Neural cell (in vitro differentiated cells): ENCODE measurements at regions not wholly inside any gene's neighbourhood (a gene's known extent, or its start where the extent isn't known, plus 50 kb on each side); places are given as distances from the start of the nearest gene placed in this dataset.

Source experiments
- EZH2 ChIP-seq: fragments of 200-600, 300-800 bp; shearing (Covaris generic), sonication (generic); IDR thresholded peaks from 2 replicates; pipeline ENCODE4 v1.6.1; 2014; ENCODE audit warnings: antibody characterized with exemption, low read length, borderline replicate concordance, mild to moderate bottlenecking; ENCODE audit not compliant: insufficient read depth, poor library complexity, severe bottlenecking
- TF ChIP-seq, protein P1 (sequence below): fragments of 450-650 bp; IDR thresholded peaks from 2 replicates; pipeline ENCODE4 v1.5.1; 2014; ENCODE audit warnings: antibody characterized with exemption, mild to moderate bottlenecking, moderate library complexity; ENCODE audit not compliant: poor library complexity, severe bottlenecking

DNA sequence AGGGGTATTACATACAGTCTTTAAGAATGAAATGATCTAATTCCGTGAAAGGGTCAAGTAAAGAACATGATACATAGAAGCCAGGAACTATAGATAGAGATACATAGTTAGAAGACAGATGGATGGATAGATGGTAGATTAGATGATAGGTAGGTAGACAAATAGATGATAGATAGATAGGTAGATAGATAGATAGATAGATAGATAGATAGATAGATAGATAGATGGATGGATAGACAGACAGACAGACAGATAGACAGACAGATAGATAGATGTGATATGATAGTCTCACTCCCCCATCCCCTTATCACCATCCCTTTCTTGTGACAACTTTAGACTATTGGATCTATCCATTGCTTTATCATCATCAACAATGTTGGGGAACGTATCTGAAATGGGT is 448.2 kb downstream of the METTL4 start:
- TF ChIP-seq, protein P1, sequence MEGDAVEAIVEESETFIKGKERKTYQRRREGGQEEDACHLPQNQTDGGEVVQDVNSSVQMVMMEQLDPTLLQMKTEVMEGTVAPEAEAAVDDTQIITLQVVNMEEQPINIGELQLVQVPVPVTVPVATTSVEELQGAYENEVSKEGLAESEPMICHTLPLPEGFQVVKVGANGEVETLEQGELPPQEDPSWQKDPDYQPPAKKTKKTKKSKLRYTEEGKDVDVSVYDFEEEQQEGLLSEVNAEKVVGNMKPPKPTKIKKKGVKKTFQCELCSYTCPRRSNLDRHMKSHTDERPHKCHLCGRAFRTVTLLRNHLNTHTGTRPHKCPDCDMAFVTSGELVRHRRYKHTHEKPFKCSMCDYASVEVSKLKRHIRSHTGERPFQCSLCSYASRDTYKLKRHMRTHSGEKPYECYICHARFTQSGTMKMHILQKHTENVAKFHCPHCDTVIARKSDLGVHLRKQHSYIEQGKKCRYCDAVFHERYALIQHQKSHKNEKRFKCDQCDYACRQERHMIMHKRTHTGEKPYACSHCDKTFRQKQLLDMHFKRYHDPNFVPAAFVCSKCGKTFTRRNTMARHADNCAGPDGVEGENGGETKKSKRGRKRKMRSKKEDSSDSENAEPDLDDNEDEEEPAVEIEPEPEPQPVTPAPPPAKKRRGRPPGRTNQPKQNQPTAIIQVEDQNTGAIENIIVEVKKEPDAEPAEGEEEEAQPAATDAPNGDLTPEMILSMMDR, result no peak
- no peak for TF ChIP-seq EZH2
